ENCODE measurements at regions not wholly inside any gene's neighbourhood (a gene's known extent, or its start where the extent isn't known, plus 50 kb on each side); places are given as distances from the start of the nearest gene placed in this dataset.
"Not testable (repeated sequence)": the region's sequence is repeated elsewhere in the genome, so short reads cannot be mapped to it uniquely, and the experiment has no call there.

DNA sequence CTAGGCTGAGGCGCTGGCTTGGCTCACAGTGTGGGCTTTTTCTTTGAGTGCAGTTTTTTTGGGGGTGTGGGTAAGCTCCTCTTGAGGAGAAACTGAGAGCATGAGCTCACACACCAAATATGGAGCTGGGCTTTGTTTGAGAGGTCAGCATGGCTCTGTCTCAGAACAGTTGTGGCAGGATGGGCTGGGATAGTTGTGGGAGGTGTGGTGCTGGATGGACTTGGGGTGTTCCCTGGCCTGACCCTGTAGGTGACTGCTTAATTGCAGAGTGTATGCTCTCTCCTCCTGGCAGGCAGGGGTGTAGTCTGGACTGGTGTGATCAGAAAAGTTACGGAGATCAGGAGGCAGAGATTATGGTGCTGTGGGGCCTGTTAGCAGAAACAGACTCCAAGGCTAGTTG, 64.3 kb upstream of the PGBD5 start:
- DNase-seq (ENCODE audit: low spot score in 2 of 2, unreplicated experiment in 2 of 2): no peak
- H3K27me3 Mint-ChIP-seq (ENCODE audit: low read depth): peaks cover 52% of the 10 kb centered on the region
- no peaks in the 10 kb centered on the region for H3K9me3 Mint-ChIP-seq
- H3K4me1 Mint-ChIP-seq: no peaks in the 10 kb centered on the region
- H3K4me3 Mint-ChIP-seq: no peak overlapping the region
- H3K27ac Mint-ChIP-seq: no peak overlapping the region
- TF ChIP-seq, protein P1, sequence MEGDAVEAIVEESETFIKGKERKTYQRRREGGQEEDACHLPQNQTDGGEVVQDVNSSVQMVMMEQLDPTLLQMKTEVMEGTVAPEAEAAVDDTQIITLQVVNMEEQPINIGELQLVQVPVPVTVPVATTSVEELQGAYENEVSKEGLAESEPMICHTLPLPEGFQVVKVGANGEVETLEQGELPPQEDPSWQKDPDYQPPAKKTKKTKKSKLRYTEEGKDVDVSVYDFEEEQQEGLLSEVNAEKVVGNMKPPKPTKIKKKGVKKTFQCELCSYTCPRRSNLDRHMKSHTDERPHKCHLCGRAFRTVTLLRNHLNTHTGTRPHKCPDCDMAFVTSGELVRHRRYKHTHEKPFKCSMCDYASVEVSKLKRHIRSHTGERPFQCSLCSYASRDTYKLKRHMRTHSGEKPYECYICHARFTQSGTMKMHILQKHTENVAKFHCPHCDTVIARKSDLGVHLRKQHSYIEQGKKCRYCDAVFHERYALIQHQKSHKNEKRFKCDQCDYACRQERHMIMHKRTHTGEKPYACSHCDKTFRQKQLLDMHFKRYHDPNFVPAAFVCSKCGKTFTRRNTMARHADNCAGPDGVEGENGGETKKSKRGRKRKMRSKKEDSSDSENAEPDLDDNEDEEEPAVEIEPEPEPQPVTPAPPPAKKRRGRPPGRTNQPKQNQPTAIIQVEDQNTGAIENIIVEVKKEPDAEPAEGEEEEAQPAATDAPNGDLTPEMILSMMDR (IDR thresholded peaks at IDR 0.05; ENCODE audit: unreplicated experiment): no peak
- H3K36me3 Mint-ChIP-seq: no peaks in the 10 kb centered on the region

DNA sequence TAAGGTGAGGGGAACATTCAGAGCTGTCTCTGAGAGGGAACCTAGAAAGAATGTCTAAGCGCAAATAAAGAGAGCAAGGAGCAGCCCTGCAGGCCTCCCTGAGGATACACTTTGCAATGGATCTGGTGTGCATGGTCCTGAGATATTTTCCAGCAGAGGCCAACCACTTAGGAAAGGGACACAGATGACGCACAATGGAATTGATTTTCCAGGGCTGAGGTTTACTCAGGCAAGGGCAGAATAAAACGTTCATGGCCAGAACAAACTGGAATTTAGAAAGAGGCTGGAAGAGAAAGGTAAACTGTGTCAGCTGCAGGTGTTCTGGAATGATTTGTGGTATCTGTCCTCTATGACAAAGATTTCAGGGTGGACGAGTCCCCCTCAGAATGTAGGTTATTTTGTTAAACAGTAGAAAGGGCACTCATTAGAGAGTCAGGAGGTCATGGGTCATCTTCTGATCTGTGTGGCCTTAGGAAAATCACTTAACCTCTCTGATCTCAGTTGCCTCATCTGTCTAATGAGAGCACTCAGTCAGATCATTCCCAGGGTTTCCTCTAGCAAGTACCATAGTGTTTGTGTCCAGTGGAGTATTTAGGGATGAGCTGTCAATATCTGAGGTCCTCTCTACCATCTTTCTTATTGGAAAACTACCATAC, 61.8 kb upstream of the PGBD5 start:
- H3K4me3 Mint-ChIP-seq: no peak overlapping the region
- no peak overlapping the region for H3K27ac Mint-ChIP-seq
- TF ChIP-seq, protein P1 (IDR thresholded peaks at IDR 0.05; ENCODE audit: unreplicated experiment): no peak
- peaks cover 36% of the 10 kb centered on the region for H3K27me3 Mint-ChIP-seq (ENCODE audit: low read depth)
- no peak for DNase-seq (ENCODE audit: low spot score in 2 of 2, unreplicated experiment in 2 of 2)
- H3K36me3 Mint-ChIP-seq: no peaks in the 10 kb centered on the region
- H3K4me1 Mint-ChIP-seq: no peaks in the 10 kb centered on the region
- H3K9me3 Mint-ChIP-seq: no peaks in the 10 kb centered on the region

DNA sequence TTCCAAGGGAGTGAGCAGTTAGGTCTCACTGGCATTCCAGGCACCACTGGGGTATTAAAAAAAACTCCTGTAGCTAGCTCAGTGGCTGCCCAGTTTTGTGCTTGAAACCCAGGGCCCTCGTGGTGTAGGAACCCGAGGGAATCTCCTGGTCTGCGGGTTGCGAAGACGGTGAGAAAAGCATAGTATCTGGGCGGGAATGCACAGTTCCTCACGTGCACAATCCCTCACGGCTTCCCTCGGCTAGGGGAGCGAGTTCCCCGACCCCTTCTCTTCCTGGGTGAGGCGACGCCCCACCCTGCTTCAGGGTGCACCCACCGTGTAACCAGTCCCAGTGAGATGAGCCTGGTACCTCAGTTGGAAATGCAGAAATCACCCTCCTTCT, 50.5 kb upstream of the PGBD5 start:
- Mint-ChIP-seq H3K4me1 (peaks cover 2% of the 10 kb centered on the region), H3K4me3 (no peak overlapping the region), H3K36me3 (no peaks in the 10 kb centered on the region), H3K27me3 (ENCODE audit: low read depth) (peaks cover 57% of the 10 kb centered on the region), H3K27ac (no peak overlapping the region), H3K9me3 (peaks cover 17% of the 10 kb centered on the region)
- TF ChIP-seq, protein P1 (IDR thresholded peaks at IDR 0.05; ENCODE audit: unreplicated experiment): no peak
- no peak for DNase-seq (ENCODE audit: low spot score in 2 of 2, unreplicated experiment in 2 of 2)

DNA sequence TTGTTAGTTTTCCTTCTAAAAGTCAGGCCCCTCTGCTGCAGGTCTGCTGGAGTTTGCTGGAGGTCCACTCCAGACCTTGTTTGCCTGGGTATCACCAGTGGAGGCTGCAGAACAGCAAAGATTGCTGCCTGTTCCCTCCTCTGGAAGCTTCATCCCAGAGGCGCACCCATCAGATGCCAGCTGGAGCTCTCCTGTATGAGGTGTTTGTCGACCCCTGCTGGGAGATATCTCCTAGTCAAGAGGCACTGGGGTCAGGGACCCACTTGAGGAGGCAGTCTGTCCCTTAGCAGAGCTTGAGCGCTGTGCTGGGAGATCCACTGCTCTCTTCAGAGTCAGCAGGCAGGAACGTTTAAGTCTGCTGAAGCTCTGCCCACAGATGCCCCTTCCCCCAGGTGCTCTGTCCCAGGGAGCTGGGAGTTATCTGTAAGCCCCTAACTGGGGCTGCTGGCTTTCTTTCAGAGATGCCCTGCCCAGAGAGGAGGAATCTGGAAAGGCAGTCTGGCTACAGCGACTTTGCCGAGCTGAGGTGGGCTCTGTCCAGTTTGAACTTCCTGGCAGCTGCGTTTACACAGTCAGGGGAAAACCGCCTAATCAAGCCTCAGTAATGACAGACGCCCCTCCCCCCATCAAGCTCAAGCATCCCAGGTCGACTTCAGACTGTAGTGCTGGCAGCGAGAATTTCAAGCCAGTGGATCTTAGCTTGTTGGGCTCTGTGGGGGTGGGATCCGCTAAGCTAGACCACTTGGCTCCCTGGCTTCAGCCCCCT, 49.9 kb upstream of the PGBD5 start:
- DNase-seq (ENCODE audit: low spot score in 2 of 2, unreplicated experiment in 2 of 2); H3K36me3 Mint-ChIP-seq; H3K4me3 Mint-ChIP-seq; H3K27ac Mint-ChIP-seq; H3K4me1 Mint-ChIP-seq: not testable (repeated sequence)
- H3K9me3 Mint-ChIP-seq: peaks cover 23% of the 10 kb centered on the region
- peaks cover 57% of the 10 kb centered on the region for H3K27me3 Mint-ChIP-seq (ENCODE audit: low read depth)

Measured in mesothelial cell of epicardium (in vitro differentiated cells).